CD8-positive, alpha-beta memory T cell (primary cell): ENCODE measurements at regions not wholly inside any gene's neighbourhood (a gene's known extent, or its start where the extent isn't known, plus 50 kb on each side); places are given as distances from the start of the nearest gene placed in this dataset.

Experiments
- CTCF ChIA-PET: fragments of 350-600 bp; sonication (Branson Sonifier 250); formaldehyde crosslinking; loops from one replicate; lab custom pipeline; 2021; ENCODE audit warnings: antibody characterized with exemption; lab: Charles Lee
- POLR2A ChIA-PET: fragments of 350-600 bp; sonication (Branson Sonifier 250); formaldehyde crosslinking; loops from one replicate; lab custom pipeline; 2021; ENCODE audit warnings: antibody characterized with exemption; lab: Charles Lee
- DNase-seq, 5 donors: peaks; one replicate each; pipeline versions ENCODE4 v3.0.0 to v3.0.0-alpha.2; 2020 to 2022; ENCODE audit warnings: mixed read lengths in 1 of 5
- H3K27ac ChIP-seq: one replicate; pipeline ENCODE4 v1.7.0; 2013; ENCODE audit warnings: low read depth, mild to moderate bottlenecking, low read length, moderate library complexity
- H3K27me3 ChIP-seq: 2 replicates; pipeline ENCODE4 v1.7.0; 2013; ENCODE audit warnings: low read length, mild to moderate bottlenecking; ENCODE audit not compliant: insufficient read depth, poor library complexity, severe bottlenecking
- H3K36me3 ChIP-seq: 2 replicates; pipeline ENCODE4 v1.7.0; 2013; ENCODE audit warnings: mild to moderate bottlenecking, low read length, moderate library complexity; ENCODE audit not compliant: insufficient read depth
- H3K4me1 ChIP-seq: 2 replicates; pipeline ENCODE4 v1.7.0; 2013; ENCODE audit warnings: mild to moderate bottlenecking, low read length, moderate library complexity; ENCODE audit not compliant: insufficient read depth
- H3K4me3 ChIP-seq: 2 replicates; pipeline ENCODE4 v1.7.0; 2013; ENCODE audit warnings: mild to moderate bottlenecking, low read length
- H3K9me3 ChIP-seq: 2 replicates; pipeline ENCODE4 v1.7.0; 2013; ENCODE audit warnings: mild to moderate bottlenecking, low read length
- H3K27ac Mint-ChIP-seq, 8 donors: one replicate each; pipeline ENCODE4 v1.8.0; 2020 to 2021; ENCODE audit warnings: mixed read lengths in 8 of 8, mild to moderate bottlenecking in 6 of 8, inconsistent platforms in 3 of 8, moderate library complexity in 3 of 8
- H3K27me3 Mint-ChIP-seq, 2 donors: one replicate each; pipeline ENCODE4 v1.8.0; 2020 to 2021; ENCODE audit warnings: mixed read lengths in 2 of 2, mild to moderate bottlenecking in 1 of 2, moderate library complexity in 1 of 2
- H3K36me3 Mint-ChIP-seq, 3 donors: one replicate each; pipeline ENCODE4 v1.8.0; 2020 to 2021; ENCODE audit warnings: mixed read lengths in 3 of 3, inconsistent platforms in 1 of 3, mild to moderate bottlenecking in 1 of 3
- H3K4me1 Mint-ChIP-seq, 3 donors: one replicate each; pipeline ENCODE4 v1.8.0; 2020 to 2021; ENCODE audit warnings: mixed read lengths in 3 of 3, inconsistent platforms in 1 of 3, mild to moderate bottlenecking in 1 of 3
- H3K4me3 Mint-ChIP-seq, 7 donors: one replicate each; pipeline ENCODE4 v1.8.0; 2020 to 2021; ENCODE audit warnings: mixed read lengths in 7 of 7, mild to moderate bottlenecking in 6 of 7, moderate library complexity in 4 of 7, inconsistent platforms in 2 of 7
- H3K9me3 Mint-ChIP-seq, 5 donors: one replicate each; pipeline ENCODE4 v1.8.0; 2020 to 2022; ENCODE audit warnings: mixed read lengths in 5 of 5, mild to moderate bottlenecking in 3 of 5, moderate library complexity in 2 of 5, inconsistent platforms in 1 of 5

DNA sequence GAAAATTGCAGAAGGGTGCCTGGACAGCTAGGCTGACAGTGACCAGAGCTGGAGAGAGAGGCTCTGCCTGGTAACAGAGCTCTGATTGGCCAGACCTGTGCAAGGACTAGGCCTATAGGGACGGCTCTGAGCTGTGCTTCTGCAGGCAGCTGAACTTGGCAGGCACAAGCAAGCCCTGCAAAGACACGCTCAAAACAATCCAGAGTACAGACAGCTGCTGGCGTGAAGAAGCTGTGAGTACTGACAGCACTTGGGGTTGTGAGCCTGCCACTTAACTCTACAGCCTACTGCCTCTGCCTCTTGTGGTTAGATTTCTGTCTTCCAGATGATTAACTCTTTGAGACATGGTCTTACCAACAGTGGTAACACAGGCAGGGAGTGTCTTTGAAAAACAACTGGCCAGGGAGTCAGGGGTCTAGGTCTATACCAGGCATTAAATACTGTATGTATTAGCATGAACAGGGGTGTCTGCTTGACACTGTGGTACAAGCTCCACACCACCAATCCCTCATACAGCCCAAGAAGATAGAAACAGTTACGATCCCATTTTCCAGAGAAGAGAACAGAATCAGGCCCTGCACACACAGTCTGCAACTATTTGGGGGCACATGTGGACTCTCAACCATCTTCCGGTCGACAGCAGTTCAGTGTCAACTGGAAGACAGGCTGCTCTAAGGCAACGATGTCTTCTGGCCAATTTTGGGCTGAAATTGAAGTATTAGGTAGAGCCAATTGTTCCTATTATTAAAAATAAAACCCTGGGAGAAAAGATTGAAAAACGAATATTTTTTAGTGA, 568.4 kb downstream of the TNS1 start:
- Histone ChIP-seq H3K27me3 (no peaks in the 10 kb centered on the region), H3K9me3 (no peaks in the 10 kb centered on the region), H3K27ac (no peak overlapping the region), H3K4me3 (no peak overlapping the region), H3K4me1 (no peaks in the 10 kb centered on the region), H3K36me3 (no peaks in the 10 kb centered on the region)
- ChIA-PET CTCF (no interaction called here), POLR2A (no interaction called here)
- H3K4me1 Mint-ChIP-seq, result peaks cover 15 to 20% (median 16%) of the 10 kb centered on the region in 3 donors
- no peaks in the 10 kb centered on the region for H3K36me3 Mint-ChIP-seq
- H3K27ac Mint-ChIP-seq, result peak overlapping the region in 2 of 8 donors; percentile 33 to 52
- peak in 1 of 5 donors; percentile 4 for DNase-seq
- no peaks in the 10 kb centered on the region for H3K9me3 Mint-ChIP-seq
- peak overlapping the region in 6 of 7 donors; percentile 17 to 68 (median 41) for H3K4me3 Mint-ChIP-seq
- H3K27me3 Mint-ChIP-seq, result peaks cover 0 to 4% of the 10 kb centered on the region in 2 donors

GRCh38 chr2:217433522-217433921, 569.3 kb downstream of the TNS1 start:
- Histone ChIP-seq H3K27ac (no peak overlapping the region), H3K9me3 (no peaks in the 10 kb centered on the region), H3K4me1 (no peaks in the 10 kb centered on the region), H3K36me3 (no peaks in the 10 kb centered on the region), H3K27me3 (no peaks in the 10 kb centered on the region), H3K4me3 (no peak overlapping the region)
- H3K4me3 Mint-ChIP-seq, result peak overlapping the region in 5 of 7 donors; percentile 36 to 82 (median 41)
- CTCF ChIA-PET, result no interaction called here
- H3K27ac Mint-ChIP-seq, result peak overlapping the region in 3 of 8 donors; percentile 52 to 91 (median 62)
- no peaks in the 10 kb centered on the region for H3K9me3 Mint-ChIP-seq
- peak in 1 of 5 donors; percentile 14 for DNase-seq
- H3K27me3 Mint-ChIP-seq, result peaks cover 0 to 4% of the 10 kb centered on the region in 2 donors
- no peaks in the 10 kb centered on the region for H3K36me3 Mint-ChIP-seq
- H3K4me1 Mint-ChIP-seq, result peaks cover 15 to 20% (median 16%) of the 10 kb centered on the region in 3 donors
- POLR2A ChIA-PET, result no interaction called here

DNA sequence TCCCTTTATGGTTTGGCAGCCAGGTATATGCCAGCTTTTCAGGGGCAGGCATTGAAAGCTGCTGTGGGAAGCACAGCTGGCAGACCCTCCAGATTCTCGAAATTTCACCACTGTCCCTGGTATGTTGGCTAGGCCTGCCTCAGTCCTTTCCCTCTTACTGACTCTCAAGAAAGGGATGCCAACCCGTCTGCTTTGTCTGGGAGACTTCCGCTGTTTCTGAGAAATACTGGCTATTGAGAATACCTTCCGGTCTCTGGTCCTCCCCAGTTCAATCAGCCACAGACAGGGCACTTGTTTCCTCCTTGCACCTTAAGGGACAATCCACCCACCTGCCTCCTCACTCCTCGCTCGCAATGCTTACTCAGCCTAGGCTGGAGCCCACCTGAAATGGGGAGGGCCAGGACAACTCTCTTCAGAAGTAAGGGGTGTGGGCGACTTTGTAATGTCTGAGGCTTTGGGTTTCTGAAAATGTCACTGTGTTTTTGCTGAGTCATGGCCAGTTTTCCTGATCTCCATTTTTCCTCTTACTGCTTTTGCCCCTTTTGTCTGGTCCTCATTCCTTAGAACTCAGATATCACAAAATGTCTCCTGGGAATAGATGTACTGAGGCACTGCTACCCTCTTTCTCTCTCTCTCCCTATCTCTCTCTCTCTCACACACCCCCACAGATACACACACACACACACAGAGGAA, 571.1 kb downstream of the TNS1 start:
- no peak for DNase-seq
- Mint-ChIP-seq H3K4me1 (peaks cover 15 to 20% (median 16%) of the 10 kb centered on the region in 3 donors), H3K36me3 (peaks cover 0 to 4% (median 4%) of the 10 kb centered on the region in 3 donors), H3K27me3 (peaks cover 0 to 4% of the 10 kb centered on the region in 2 donors), H3K9me3 (no peaks in the 10 kb centered on the region), H3K4me3 (no peak overlapping the region), H3K27ac (no peak overlapping the region)
- H3K36me3 ChIP-seq, result no peaks in the 10 kb centered on the region
- H3K9me3 ChIP-seq, result no peaks in the 10 kb centered on the region
- POLR2A ChIA-PET, result no interaction called here
- H3K27me3 ChIP-seq, result no peaks in the 10 kb centered on the region
- no peak overlapping the region for H3K4me3 ChIP-seq
- CTCF ChIA-PET, result no interaction called here
- H3K27ac ChIP-seq, result no peak overlapping the region
- H3K4me1 ChIP-seq, result no peaks in the 10 kb centered on the region

- no peaks in the 10 kb centered on the region for H3K9me3 Mint-ChIP-seq
- no peak for DNase-seq
- H3K36me3 Mint-ChIP-seq, result peaks cover 0 to 6% (median 4%) of the 10 kb centered on the region in 3 donors
- POLR2A ChIA-PET, result no interaction called here
- no peak overlapping the region for H3K4me3 ChIP-seq
- no peaks in the 10 kb centered on the region for H3K27me3 Mint-ChIP-seq
- H3K36me3 ChIP-seq, result no peaks in the 10 kb centered on the region
- no peak overlapping the region for H3K27ac ChIP-seq
- H3K4me1 Mint-ChIP-seq, result peaks cover 15 to 20% (median 16%) of the 10 kb centered on the region in 3 donors
- no peaks in the 10 kb centered on the region for H3K4me1 ChIP-seq
- H3K27ac Mint-ChIP-seq, result no peak overlapping the region
- CTCF ChIA-PET, result no interaction called here
- H3K27me3 ChIP-seq, result no peaks in the 10 kb centered on the region
- no peaks in the 10 kb centered on the region for H3K9me3 ChIP-seq
- no peak overlapping the region for H3K4me3 Mint-ChIP-seq
These were observed 571.2 kb upstream of the TNP1 start for GRCh38 chr2:217430916-217431576.

GRCh38 chr2:217429981-217430500, 570.2 kb upstream of the TNP1 start:
- Histone ChIP-seq H3K4me3 (no peak overlapping the region), H3K27me3 (no peaks in the 10 kb centered on the region), H3K4me1 (no peaks in the 10 kb centered on the region), H3K9me3 (no peaks in the 10 kb centered on the region), H3K27ac (no peak overlapping the region), H3K36me3 (no peaks in the 10 kb centered on the region)
- H3K27me3 Mint-ChIP-seq, result no peaks in the 10 kb centered on the region
- no peak overlapping the region for H3K27ac Mint-ChIP-seq
- no peak overlapping the region for H3K4me3 Mint-ChIP-seq
- no peak for DNase-seq
- ChIA-PET POLR2A (no interaction called here), CTCF (no interaction called here)
- no peaks in the 10 kb centered on the region for H3K9me3 Mint-ChIP-seq
- peaks cover 0 to 6% (median 4%) of the 10 kb centered on the region in 3 donors for H3K36me3 Mint-ChIP-seq
- H3K4me1 Mint-ChIP-seq, result peaks cover 15 to 16% (median 16%) of the 10 kb centered on the region in 3 donors

GRCh38 chr2:217421834-217422233, 562.0 kb upstream of the TNP1 start:
- Mint-ChIP-seq H3K9me3 (peaks cover 0 to 2% (median 0%) of the 10 kb centered on the region in 5 donors), H3K4me1 (no peaks in the 10 kb centered on the region), H3K27me3 (peaks cover 0 to 4% of the 10 kb centered on the region in 2 donors), H3K36me3 (peaks cover 0 to 7% (median 2%) of the 10 kb centered on the region in 3 donors), H3K27ac (no peak overlapping the region), H3K4me3 (no peak overlapping the region)
- Histone ChIP-seq H3K9me3 (no peaks in the 10 kb centered on the region), H3K4me3 (no peak overlapping the region), H3K36me3 (no peaks in the 10 kb centered on the region), H3K27me3 (no peaks in the 10 kb centered on the region), H3K27ac (no peak overlapping the region), H3K4me1 (no peaks in the 10 kb centered on the region)
- POLR2A ChIA-PET, result no interaction called here
- CTCF ChIA-PET, result no interaction called here
- DNase-seq, result no peak

GRCh38 chr2:217420854-217421253, 561.0 kb upstream of the TNP1 start:
- H3K36me3 ChIP-seq, result no peaks in the 10 kb centered on the region
- DNase-seq, result no peak
- no peak overlapping the region for H3K4me3 Mint-ChIP-seq
- peaks cover 0 to 4% of the 10 kb centered on the region in 2 donors for H3K27me3 Mint-ChIP-seq
- no peaks in the 10 kb centered on the region for H3K4me1 Mint-ChIP-seq
- H3K27ac ChIP-seq, result no peak overlapping the region
- CTCF ChIA-PET, result no interaction called here
- H3K36me3 Mint-ChIP-seq, result peaks cover 0 to 7% (median 0%) of the 10 kb centered on the region in 3 donors
- no peaks in the 10 kb centered on the region for H3K4me1 ChIP-seq
- H3K27ac Mint-ChIP-seq, result no peak overlapping the region
- POLR2A ChIA-PET, result no interaction called here
- H3K27me3 ChIP-seq, result no peaks in the 10 kb centered on the region
- H3K4me3 ChIP-seq, result no peak overlapping the region
- H3K9me3 ChIP-seq, result no peaks in the 10 kb centered on the region
- peaks cover 0 to 2% (median 0%) of the 10 kb centered on the region in 5 donors for H3K9me3 Mint-ChIP-seq
